Chondrocyte (in vitro differentiated cells): ENCODE measurements at regions not wholly inside any gene's neighbourhood (a gene's known extent, or its start where the extent isn't known, plus 50 kb on each side); places are given as distances from the start of the nearest gene placed in this dataset.
"Not testable (repeated sequence)": the region's sequence is repeated elsewhere in the genome, so short reads cannot be mapped to it uniquely, and the experiment has no call there.

Experiments used
- DNase-seq: peaks from one replicate; pipeline ENCODE4 v3.0.0; 2021; ENCODE audit warnings: mixed read lengths, low spot score
- H3K27ac Mint-ChIP-seq: one replicate; pipeline ENCODE4 v1.8.0; 2021; ENCODE audit warnings: mild to moderate bottlenecking, moderate library complexity, mixed read lengths; ENCODE audit not compliant: unreplicated experiment
- H3K27me3 Mint-ChIP-seq: 2 replicates; pipeline ENCODE4 v1.8.0; 2021; ENCODE audit warnings: low read depth, mixed read lengths
- H3K36me3 Mint-ChIP-seq: 2 replicates; pipeline ENCODE4 v1.8.0; 2021; ENCODE audit warnings: low read depth, mixed read lengths
- H3K4me1 Mint-ChIP-seq: 2 replicates; pipeline ENCODE4 v1.8.0; 2021; ENCODE audit warnings: low read depth, mild to moderate bottlenecking, mixed read lengths
- H3K4me3 Mint-ChIP-seq: one replicate; pipeline ENCODE4 v1.8.0; 2021; ENCODE audit warnings: mild to moderate bottlenecking, moderate library complexity, mixed read lengths; ENCODE audit not compliant: unreplicated experiment
- H3K9me3 Mint-ChIP-seq: 2 replicates; pipeline ENCODE4 v1.8.0; 2021; ENCODE audit warnings: low read depth, mixed read lengths

DNA sequence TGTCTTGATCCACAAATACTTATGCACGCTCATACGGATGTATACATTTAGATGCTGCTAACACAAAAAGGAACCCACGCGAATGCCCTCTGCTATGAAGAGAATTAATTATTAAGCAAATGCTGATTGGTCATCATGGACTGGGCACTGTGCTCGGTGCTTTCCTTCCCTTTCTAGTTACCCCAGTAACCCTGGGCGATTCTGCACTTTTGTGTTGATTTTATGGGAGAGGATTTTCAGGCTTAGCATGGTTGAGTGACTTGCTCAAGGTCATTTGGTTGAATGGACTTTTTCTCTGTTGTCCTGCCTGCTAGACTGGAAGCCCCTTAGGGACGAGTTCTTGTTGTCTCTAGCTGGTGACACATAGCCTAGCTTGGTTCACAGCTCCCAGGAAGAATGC lies 94.8 kb upstream of the CRYM start:
- not testable (repeated sequence) for H3K4me1 Mint-ChIP-seq, DNase-seq, H3K4me3 Mint-ChIP-seq, H3K27me3 Mint-ChIP-seq, H3K27ac Mint-ChIP-seq, H3K36me3 Mint-ChIP-seq, H3K9me3 Mint-ChIP-seq

- not testable (repeated sequence) for H3K9me3 Mint-ChIP-seq, H3K27ac Mint-ChIP-seq, H3K27me3 Mint-ChIP-seq, H3K4me3 Mint-ChIP-seq, H3K4me1 Mint-ChIP-seq, DNase-seq, H3K36me3 Mint-ChIP-seq
These were observed 94.2 kb upstream of the CRYM start for GRCh38 chr16:21372162-21372835.

- H3K4me3 Mint-ChIP-seq, H3K36me3 Mint-ChIP-seq, H3K9me3 Mint-ChIP-seq, DNase-seq, H3K27ac Mint-ChIP-seq, H3K4me1 Mint-ChIP-seq, H3K27me3 Mint-ChIP-seq: not testable (repeated sequence)
These were observed 92.7 kb upstream of the CRYM start for GRCh38 chr16:21370791-21371190.

DNA sequence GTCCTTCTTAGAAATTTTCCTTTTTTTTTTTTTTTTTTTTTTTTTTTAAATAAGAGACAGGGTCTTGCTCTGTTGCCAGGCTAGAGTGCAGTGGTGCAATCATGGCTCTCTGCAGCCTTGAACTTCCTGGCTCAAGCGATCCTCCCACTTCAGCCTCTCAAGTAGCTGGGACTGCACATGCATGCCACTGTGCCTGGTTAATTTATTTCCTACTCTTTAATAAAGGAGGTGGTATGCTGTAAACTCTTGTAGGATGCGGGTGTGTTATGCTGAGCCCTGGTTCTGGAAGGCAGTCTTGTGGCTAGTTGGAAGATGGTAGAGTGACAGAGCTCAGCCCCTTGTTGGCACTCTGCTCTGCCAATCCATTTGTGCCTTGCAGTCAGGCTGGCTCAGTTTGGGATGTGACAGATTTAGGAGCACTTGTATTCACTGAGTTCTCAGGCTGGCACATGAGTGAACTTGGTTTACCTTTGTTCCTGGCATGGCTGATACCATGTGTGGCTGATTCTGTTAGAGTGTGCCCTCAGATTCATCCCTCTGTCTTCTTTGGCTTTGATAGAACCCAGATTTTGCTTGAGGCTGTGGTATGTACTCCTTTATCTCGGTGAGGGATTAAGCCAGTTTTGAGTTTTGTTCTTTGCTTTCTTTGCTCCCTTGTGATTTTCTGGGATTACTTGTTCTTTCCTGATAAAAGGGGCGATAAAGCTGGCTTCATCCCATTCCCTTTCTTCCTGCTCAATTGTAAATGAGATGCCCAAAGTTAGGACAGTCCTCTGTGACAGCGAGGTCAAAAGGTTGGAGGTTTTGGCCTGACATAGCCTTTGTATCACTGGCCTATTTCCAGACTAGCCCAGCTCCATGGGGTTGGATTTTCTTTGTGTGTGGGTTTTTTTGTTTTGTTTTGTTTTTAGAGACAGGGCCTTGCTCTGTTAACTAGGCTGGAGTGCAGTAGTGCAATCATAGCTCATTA lies 91.2 kb upstream of the CRYM start:
- DNase-seq, H3K4me1 Mint-ChIP-seq, H3K4me3 Mint-ChIP-seq, H3K27ac Mint-ChIP-seq, H3K27me3 Mint-ChIP-seq, H3K9me3 Mint-ChIP-seq, H3K36me3 Mint-ChIP-seq: not testable (repeated sequence)

GRCh38 chr16:21367733-21368421 lies 89.8 kb upstream of the CRYM start:
- not testable (repeated sequence) for H3K4me1 Mint-ChIP-seq, H3K27ac Mint-ChIP-seq, H3K9me3 Mint-ChIP-seq, H3K27me3 Mint-ChIP-seq, DNase-seq, H3K36me3 Mint-ChIP-seq, H3K4me3 Mint-ChIP-seq

DNA sequence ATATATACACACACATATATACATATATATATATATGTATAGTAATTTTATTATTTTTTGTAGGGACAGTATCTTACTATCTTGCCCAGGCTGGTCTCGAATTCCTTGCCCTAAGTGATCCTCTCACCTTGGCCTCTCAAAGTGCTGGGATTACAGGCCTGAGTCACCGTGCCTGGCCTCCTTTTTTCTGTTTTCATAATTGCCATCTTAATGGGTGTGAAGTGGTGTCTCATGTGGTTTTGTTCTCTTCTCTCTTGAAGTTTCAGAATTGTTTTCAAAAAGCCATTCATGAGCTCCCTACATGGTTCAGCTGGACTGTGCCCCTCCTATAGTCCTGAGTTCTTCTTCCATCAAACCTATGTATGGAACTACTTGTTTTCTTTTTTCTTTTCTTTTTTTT lies 88.9 kb upstream of the CRYM start:
- H3K4me3 Mint-ChIP-seq, H3K27me3 Mint-ChIP-seq: not testable (repeated sequence)

DNA sequence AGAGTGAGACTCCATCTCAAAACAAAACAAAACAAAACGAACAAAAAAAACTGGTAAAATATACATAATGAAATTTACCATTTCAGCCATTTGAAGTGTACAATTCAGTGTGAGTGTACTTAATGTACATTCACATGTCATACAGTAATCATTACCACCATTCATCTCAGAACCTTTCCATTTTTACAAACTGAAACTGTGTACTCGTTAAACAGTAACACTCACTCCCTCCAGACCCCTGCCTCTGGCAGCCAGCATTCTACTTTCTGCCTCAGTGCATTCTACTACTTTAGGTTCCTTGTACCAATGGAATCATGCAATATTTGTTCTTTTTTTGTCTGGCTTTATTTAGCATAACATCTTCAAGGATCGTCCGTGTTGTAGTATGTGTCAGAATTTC lies 87.5 kb upstream of the CRYM start:
- not testable (repeated sequence) for H3K4me3 Mint-ChIP-seq, H3K27me3 Mint-ChIP-seq, DNase-seq, H3K27ac Mint-ChIP-seq, H3K9me3 Mint-ChIP-seq, H3K36me3 Mint-ChIP-seq, H3K4me1 Mint-ChIP-seq

More for the DNA sequence above, 88.9 kb upstream of the CRYM start:
- H3K36me3 Mint-ChIP-seq, H3K27ac Mint-ChIP-seq, H3K9me3 Mint-ChIP-seq, H3K4me1 Mint-ChIP-seq, DNase-seq: not testable (repeated sequence)

DNA sequence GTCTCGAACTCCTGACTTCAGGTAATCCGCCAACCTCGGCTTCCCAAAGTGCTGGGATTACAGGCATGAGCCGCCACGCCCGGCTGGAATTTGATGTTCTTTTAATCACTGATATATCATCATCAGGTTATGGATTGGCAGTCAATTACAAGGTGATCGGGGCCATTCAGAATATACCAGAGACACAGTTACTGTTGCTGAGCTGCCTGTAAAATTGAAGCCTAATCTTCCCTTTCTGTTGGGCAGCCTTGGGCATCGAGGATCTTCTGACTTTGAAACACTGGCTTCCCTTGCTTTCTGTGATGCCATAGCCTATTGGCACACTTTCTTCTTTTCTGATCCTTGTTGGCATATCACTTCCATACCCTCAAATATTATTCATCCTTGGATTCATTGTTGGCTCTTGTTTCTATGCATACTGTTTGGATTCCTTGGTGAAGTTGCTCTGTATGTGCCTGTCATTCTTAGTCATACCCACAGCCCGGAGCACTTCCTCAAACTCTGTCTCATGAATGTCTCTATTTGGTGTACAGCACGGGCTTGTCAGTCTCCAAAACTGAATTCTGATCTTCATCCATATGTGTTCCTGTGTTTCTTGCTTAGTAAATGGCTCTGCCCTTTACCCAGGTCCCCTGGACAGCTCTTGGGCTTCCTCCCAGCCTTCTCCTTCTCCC lies 85.6 kb upstream of the CRYM start:
- not testable (repeated sequence) for H3K27me3 Mint-ChIP-seq, H3K36me3 Mint-ChIP-seq

GRCh38 chr16:21361612-21362227 lies 83.6 kb upstream of the CRYM start:
- H3K9me3 Mint-ChIP-seq, H3K4me1 Mint-ChIP-seq, H3K36me3 Mint-ChIP-seq, H3K27ac Mint-ChIP-seq, DNase-seq, H3K4me3 Mint-ChIP-seq, H3K27me3 Mint-ChIP-seq: not testable (repeated sequence)

More for the DNA sequence above, 85.6 kb upstream of the CRYM start:
- not testable (repeated sequence) for H3K4me3 Mint-ChIP-seq, H3K4me1 Mint-ChIP-seq, DNase-seq, H3K9me3 Mint-ChIP-seq
- H3K27ac Mint-ChIP-seq = peak overlapping the region; percentile 45

DNA sequence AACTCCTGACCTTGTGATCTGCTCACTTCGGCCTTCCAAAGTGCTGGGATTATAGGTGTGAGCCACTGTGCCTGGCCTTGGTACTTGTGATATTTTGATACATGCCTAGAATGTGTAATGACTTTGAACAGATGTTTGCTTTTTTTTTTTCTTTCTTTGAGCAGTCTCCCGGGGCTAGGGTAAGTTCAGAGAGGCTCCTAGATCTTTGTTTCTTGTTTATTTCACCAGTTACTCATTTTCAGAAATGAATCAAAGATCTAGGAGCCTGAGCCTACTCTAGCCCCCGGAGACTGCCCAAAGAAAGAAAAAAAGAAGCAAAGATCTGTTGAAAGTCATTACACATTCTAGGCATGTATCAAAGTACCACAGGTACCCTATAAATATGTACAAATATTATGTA lies 83.0 kb upstream of the CRYM start:
- H3K4me3 Mint-ChIP-seq, DNase-seq, H3K36me3 Mint-ChIP-seq, H3K27ac Mint-ChIP-seq, H3K9me3 Mint-ChIP-seq, H3K27me3 Mint-ChIP-seq, H3K4me1 Mint-ChIP-seq: not testable (repeated sequence)

DNA sequence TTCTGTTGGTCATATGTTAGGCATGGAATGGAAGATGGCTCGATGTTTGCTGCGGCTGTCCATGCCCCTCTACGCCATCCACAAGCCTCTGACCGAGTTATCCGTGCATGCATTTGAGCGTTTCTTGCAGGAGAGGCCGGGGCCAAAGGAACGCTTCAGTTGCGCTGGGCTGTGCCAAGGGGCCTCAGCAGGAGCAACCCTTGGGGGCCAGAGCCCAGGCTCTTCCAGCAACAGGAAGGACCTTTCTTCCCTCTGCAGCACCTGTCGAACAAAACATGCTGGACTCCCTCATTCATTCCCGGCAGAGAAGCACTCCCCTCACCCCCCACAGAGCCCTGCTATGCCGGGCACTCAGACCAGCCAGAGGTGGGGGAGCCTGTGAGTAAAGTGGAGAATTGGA lies 81.4 kb upstream of the CRYM start:
- H3K36me3 Mint-ChIP-seq, H3K27ac Mint-ChIP-seq, H3K4me1 Mint-ChIP-seq, H3K4me3 Mint-ChIP-seq, H3K27me3 Mint-ChIP-seq, H3K9me3 Mint-ChIP-seq, DNase-seq: not testable (repeated sequence)

DNA sequence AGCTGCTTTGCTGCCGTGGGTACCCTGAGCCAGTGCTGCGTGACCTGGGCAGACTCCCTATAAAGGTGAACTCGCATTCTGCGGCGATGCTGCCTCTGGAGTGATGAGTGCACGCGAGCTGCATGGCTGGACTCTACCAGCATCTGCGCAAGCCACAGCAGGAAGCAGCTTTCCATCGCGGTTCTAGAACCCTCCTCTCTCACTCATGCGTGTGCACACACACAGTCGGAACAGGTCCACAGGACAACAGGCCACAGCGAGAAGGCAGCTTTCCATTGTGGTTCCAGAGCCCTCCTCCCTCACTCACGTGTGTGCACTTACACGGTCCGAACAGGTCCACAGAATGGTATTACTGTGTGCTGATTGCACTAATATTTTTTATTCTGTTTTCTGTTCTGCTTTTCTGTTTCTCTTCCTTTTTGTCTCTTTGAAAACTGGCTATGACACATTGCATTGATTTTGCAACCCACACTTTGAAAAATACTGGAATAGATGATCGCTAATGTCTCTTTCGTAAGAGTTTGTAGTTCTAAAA lies 80.2 kb upstream of the CRYM start:
- not testable (repeated sequence) for H3K4me1 Mint-ChIP-seq

More for the DNA sequence above, 80.2 kb upstream of the CRYM start:
- H3K27me3 Mint-ChIP-seq, H3K27ac Mint-ChIP-seq, H3K4me3 Mint-ChIP-seq, H3K9me3 Mint-ChIP-seq, H3K36me3 Mint-ChIP-seq, DNase-seq: not testable (repeated sequence)
